SH-SY5Y (cell line): ENCODE measurements at regions not wholly inside any gene's neighbourhood (a gene's known extent, or its start where the extent isn't known, plus 50 kb on each side); places are given as distances from the start of the nearest gene placed in this dataset.

Experiments
- GATA2 ChIP-seq: IDR thresholded peaks from 2 replicates; pipeline ENCODE4 v1.6.1; 2011; ENCODE audit warnings: mild to moderate bottlenecking, low read depth, low read length
- GATA3 ChIP-seq: IDR thresholded peaks from 2 replicates; pipeline ENCODE4 v1.6.1; 2011; ENCODE audit warnings: low read depth, mild to moderate bottlenecking, low read length, moderate library complexity

- TF ChIP-seq GATA2 (no peak), GATA3 (no peak)
Measured at GRCh38 chr14:71214241-71214640, 307.0 kb downstream of the PCNX1 start.
